ENCODE measurements at regions not wholly inside any gene's neighbourhood (a gene's known extent, or its start where the extent isn't known, plus 50 kb on each side); places are given as distances from the start of the nearest gene placed in this dataset.
"Not testable (repeated sequence)": the region's sequence is repeated elsewhere in the genome, so short reads cannot be mapped to it uniquely, and the experiment has no call there.

GRCh38 chr4:85018983-85019382 lies 52.5 kb upstream of the WDFY3 start:
- H3K4me3 ChIP-seq: no peak overlapping the region
- H3K36me3 ChIP-seq: no peaks in the 10 kb centered on the region
- no peaks in the 10 kb centered on the region for H3K27me3 ChIP-seq
- H3K9me3 ChIP-seq: no peaks in the 10 kb centered on the region
- no peaks in the 10 kb centered on the region for H3K4me1 ChIP-seq
- no peak for TF ChIP-seq CTCF (IDR thresholded peaks at IDR 0.05)
- ATAC-seq (no peak), DNase-seq (no peak)
- H3K27ac ChIP-seq: no peak overlapping the region
- intact Hi-C loops (cut with DNase I): no loop called here

GRCh38 chr4:85019411-85019810 lies 52.9 kb upstream of the WDFY3 start:
- Histone ChIP-seq H3K4me3 (no peak overlapping the region), H3K27me3 (no peaks in the 10 kb centered on the region), H3K4me1 (no peaks in the 10 kb centered on the region), H3K27ac (no peak overlapping the region), H3K9me3 (no peaks in the 10 kb centered on the region), H3K36me3 (no peaks in the 10 kb centered on the region)
- no peak for DNase-seq
- no peak for TF ChIP-seq CTCF (IDR thresholded peaks at IDR 0.05)
- no peak for ATAC-seq
- intact Hi-C loops (cut with DNase I): no loop called here

- Histone ChIP-seq H3K27ac (no peak overlapping the region), H3K4me3 (no peak overlapping the region), H3K4me1 (no peaks in the 10 kb centered on the region), H3K9me3 (no peaks in the 10 kb centered on the region), H3K27me3 (no peaks in the 10 kb centered on the region), H3K36me3 (no peaks in the 10 kb centered on the region)
- DNase-seq (no peak), ATAC-seq (no peak)
- intact Hi-C loops (cut with DNase I): no loop called here
- TF ChIP-seq CTCF (IDR thresholded peaks at IDR 0.05): no peak
Measured at GRCh38 chr4:85024671-85025070, 58.2 kb upstream of the WDFY3 start.

GRCh38 chr4:85028910-85029309 lies 62.4 kb upstream of the WDFY3 start:
- DNase-seq: no peak
- intact Hi-C loops (cut with DNase I): no loop called here
- Histone ChIP-seq H3K4me3 (no peak overlapping the region), H3K27me3 (no peaks in the 10 kb centered on the region), H3K9me3 (no peaks in the 10 kb centered on the region), H3K27ac (no peak overlapping the region), H3K4me1 (no peaks in the 10 kb centered on the region), H3K36me3 (no peaks in the 10 kb centered on the region)
- ATAC-seq: no peak
- TF ChIP-seq CTCF (IDR thresholded peaks at IDR 0.05): no peak

- Histone ChIP-seq H3K9me3 (no peaks in the 10 kb centered on the region), H3K27ac (no peak overlapping the region), H3K4me3 (no peak overlapping the region), H3K27me3 (no peaks in the 10 kb centered on the region), H3K36me3 (no peaks in the 10 kb centered on the region), H3K4me1 (no peaks in the 10 kb centered on the region)
- no peak for TF ChIP-seq CTCF (IDR thresholded peaks at IDR 0.05)
- DNase-seq: no peak
- ATAC-seq: no peak
- intact Hi-C loops (cut with DNase I): no loop called here
Measured at GRCh38 chr4:85029453-85029852, 63.0 kb upstream of the WDFY3 start.

- Histone ChIP-seq H3K9me3 (no peaks in the 10 kb centered on the region), H3K27me3 (no peaks in the 10 kb centered on the region), H3K36me3 (no peaks in the 10 kb centered on the region), H3K4me1 (no peaks in the 10 kb centered on the region), H3K4me3 (no peak overlapping the region), H3K27ac (no peak overlapping the region)
- DNase-seq: no peak
- ATAC-seq: no peak
- TF ChIP-seq CTCF (IDR thresholded peaks at IDR 0.05): no peak
- intact Hi-C loops (cut with DNase I): no loop called here
Measured at GRCh38 chr4:85030156-85030555, 63.7 kb upstream of the WDFY3 start.

- DNase-seq; H3K9me3 ChIP-seq; H3K27me3 ChIP-seq; H3K4me3 ChIP-seq; ATAC-seq; H3K36me3 ChIP-seq; H3K27ac ChIP-seq; intact Hi-C loops (cut with DNase I); H3K4me1 ChIP-seq: not testable (repeated sequence)
Measured at GRCh38 chr4:85033838-85034237, 67.3 kb upstream of the WDFY3 start.

Measured in upper lobe of right lung (tissue), 1 donor.